ENCODE measurements at regions not wholly inside any gene's neighbourhood (a gene's known extent, or its start where the extent isn't known, plus 50 kb on each side); places are given as distances from the start of the nearest gene placed in this dataset.

GRCh38 chr1:209519786-209520185 lies 63.7 kb upstream of the CAMK1G start:
- Histone ChIP-seq H3K18ac (ENCODE audit: low read depth in 1 of 2, low read length in 2 of 2) (no peak overlapping the region), H2AFZ (ENCODE audit: low read depth, low read length) (no peak overlapping the region), H2BK120ac (ENCODE audit: low read depth, low read length) (no peak overlapping the region), H3K27ac (ENCODE audit: low read length, poor library complexity, severe bottlenecking) (no peak overlapping the region), H2BK15ac (ENCODE audit: low read depth, poor library complexity, severe bottlenecking) (no peak overlapping the region), H3K4me2 (ENCODE audit: low read length, poor library complexity, severe bottlenecking) (no peak overlapping the region), H4K8ac (ENCODE audit: low read length) (no peak overlapping the region), H3K23ac (ENCODE audit: low read length in 2 of 2) (no peak overlapping the region), H3K36me3 (ENCODE audit: control insufficient read depth in 1 of 2, insufficient read depth in 2 of 2, low read depth in 1 of 2, low read length in 2 of 2) (no peaks in the 10 kb centered on the region), H3K79me1 (replicated peaks; ENCODE audit: low read length, poor library complexity, severe bottlenecking) (no peaks in the 10 kb centered on the region), H3K14ac (ENCODE audit: low read length in 2 of 2) (no peak overlapping the region), H3K27me3 (ENCODE audit: control insufficient read depth in 1 of 2, insufficient read depth in 1 of 2, low read length in 2 of 2) (peaks cover 12 to 58% of the 10 kb centered on the region in 2 experiments), H3K9me3 (ENCODE audit: control insufficient read depth, low read length) (peaks cover 5% of the 10 kb centered on the region), H3K4ac (ENCODE audit: low read depth in 1 of 2, low read length in 2 of 2) (no peak overlapping the region), H2AK5ac (ENCODE audit: low read length, severe bottlenecking) (no peak overlapping the region), H3K4me1 (ENCODE audit: control insufficient read depth, insufficient read depth, low read depth, low read length) (no peaks in the 10 kb centered on the region), H2BK12ac (ENCODE audit: low read length in 2 of 2) (no peak overlapping the region), H2BK5ac (ENCODE audit: low read depth, low read length, poor library complexity, severe bottlenecking) (no peak overlapping the region), H3K4me3 (ENCODE audit: insufficient read depth in 1 of 2, low read depth in 1 of 2, low read length in 2 of 2) (no peak overlapping the region), H4K91ac (ENCODE audit: low read length) (no peak overlapping the region), H3K9ac (ENCODE audit: low read length) (no peak overlapping the region)
- no peak for DNase-seq
- 77% methylated on average over 4 of the region's 4 CpGs for WGBS

DNA sequence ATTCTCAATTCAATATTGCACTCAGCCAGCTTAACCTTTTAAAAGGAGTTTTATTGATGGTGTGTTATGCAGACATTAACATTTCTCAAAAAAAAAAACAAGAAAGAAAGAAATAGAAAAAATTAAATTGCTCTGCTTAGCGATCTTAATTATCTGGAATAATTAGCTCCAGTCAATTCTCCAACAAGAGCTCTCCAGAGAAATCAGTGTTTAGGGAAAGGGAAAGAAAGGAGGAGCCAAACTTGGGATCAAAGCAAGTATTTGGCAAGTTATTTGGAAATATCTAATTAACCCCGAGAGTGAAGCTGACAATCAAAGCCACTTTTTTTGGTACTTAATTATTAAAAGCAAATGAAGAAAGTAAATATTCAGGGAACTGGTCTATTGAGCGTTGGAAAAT lies 60.7 kb upstream of the CAMK1G start:
- H2AFZ ChIP-seq (ENCODE audit: low read depth, low read length), result no peak overlapping the region

DNA sequence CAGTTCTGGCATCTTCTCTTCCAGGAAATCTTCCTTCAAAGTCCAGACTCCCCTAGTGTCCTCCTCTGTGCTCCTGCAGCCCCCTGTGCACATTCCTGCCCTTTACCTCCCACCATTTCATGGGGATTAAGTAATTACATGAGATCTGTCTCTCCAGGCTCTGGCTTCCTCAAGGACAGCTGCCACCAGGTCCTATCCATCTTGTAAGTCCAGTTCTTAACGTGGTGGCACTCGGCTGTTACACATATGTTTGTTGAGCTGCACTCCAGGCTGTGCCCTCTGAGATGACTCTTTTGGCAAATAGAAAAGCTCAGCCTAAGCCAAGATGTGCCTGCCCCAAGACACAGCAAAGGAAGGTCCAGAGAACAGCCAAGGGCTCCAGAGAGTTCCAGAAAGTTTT lies 57.4 kb upstream of the CAMK1G start:
- Histone ChIP-seq H3K9me3 (ENCODE audit: control insufficient read depth, low read length) (no peaks in the 10 kb centered on the region), H2BK5ac (ENCODE audit: low read depth, low read length, poor library complexity, severe bottlenecking) (no peak overlapping the region), H4K91ac (ENCODE audit: low read length) (no peak overlapping the region), H3K4me1 (ENCODE audit: control insufficient read depth, insufficient read depth, low read depth, low read length) (peaks cover 9% of the 10 kb centered on the region), H3K14ac (ENCODE audit: low read length in 2 of 2) (no peak overlapping the region), H3K36me3 (ENCODE audit: control insufficient read depth in 1 of 2, insufficient read depth in 2 of 2, low read depth in 1 of 2, low read length in 2 of 2) (no peaks in the 10 kb centered on the region), H3K27me3 (ENCODE audit: control insufficient read depth in 1 of 2, insufficient read depth in 1 of 2, low read length in 2 of 2) (peaks cover 4 to 46% of the 10 kb centered on the region in 2 experiments), H2AK5ac (ENCODE audit: low read length, severe bottlenecking) (no peak overlapping the region), H3K4me3 (ENCODE audit: insufficient read depth in 1 of 2, low read depth in 1 of 2, low read length in 2 of 2) (no peak overlapping the region), H3K79me1 (replicated peaks; ENCODE audit: low read length, poor library complexity, severe bottlenecking) (no peaks in the 10 kb centered on the region), H3K27ac (ENCODE audit: low read length, poor library complexity, severe bottlenecking) (no peak overlapping the region), H2BK15ac (ENCODE audit: low read depth, poor library complexity, severe bottlenecking) (no peak overlapping the region), H3K23ac (ENCODE audit: low read length in 2 of 2) (no peak overlapping the region), H2BK120ac (ENCODE audit: low read depth, low read length) (no peak overlapping the region), H2AFZ (ENCODE audit: low read depth, low read length) (no peak overlapping the region), H3K9ac (ENCODE audit: low read length) (no peak overlapping the region), H3K4me2 (ENCODE audit: low read length, poor library complexity, severe bottlenecking) (no peak overlapping the region), H3K4ac (ENCODE audit: low read depth in 1 of 2, low read length in 2 of 2) (no peak overlapping the region), H4K8ac (ENCODE audit: low read length) (no peak overlapping the region), H2BK12ac (ENCODE audit: low read length in 2 of 2) (no peak overlapping the region), H3K18ac (ENCODE audit: low read depth in 1 of 2, low read length in 2 of 2) (no peak overlapping the region)
- whole genome bisulfite sequencing, result 86% methylated on average over 2 of the region's 2 CpGs
- no peak for DNase-seq

More for the DNA sequence above, 60.7 kb upstream of the CAMK1G start:
- no peak overlapping the region for H3K18ac ChIP-seq (ENCODE audit: low read depth in 1 of 2, low read length in 2 of 2)
- H4K91ac ChIP-seq (ENCODE audit: low read length), result no peak overlapping the region
- H3K9ac ChIP-seq (ENCODE audit: low read length), result no peak overlapping the region
- no peak overlapping the region for H3K4me3 ChIP-seq (ENCODE audit: insufficient read depth in 1 of 2, low read depth in 1 of 2, low read length in 2 of 2)
- H3K36me3 ChIP-seq (ENCODE audit: control insufficient read depth in 1 of 2, insufficient read depth in 2 of 2, low read depth in 1 of 2, low read length in 2 of 2), result no peaks in the 10 kb centered on the region
- no peak overlapping the region for H4K8ac ChIP-seq (ENCODE audit: low read length)
- peaks cover 5% of the 10 kb centered on the region for H3K9me3 ChIP-seq (ENCODE audit: control insufficient read depth, low read length)
- H3K27me3 ChIP-seq (ENCODE audit: control insufficient read depth in 1 of 2, insufficient read depth in 1 of 2, low read length in 2 of 2), result peaks cover 0 to 44% of the 10 kb centered on the region in 2 experiments
- H2BK120ac ChIP-seq (ENCODE audit: low read depth, low read length), result no peak overlapping the region
- H2BK15ac ChIP-seq (ENCODE audit: low read depth, poor library complexity, severe bottlenecking), result no peak overlapping the region
- no peaks in the 10 kb centered on the region for H3K79me1 ChIP-seq (replicated peaks; ENCODE audit: low read length, poor library complexity, severe bottlenecking)
- H3K14ac ChIP-seq (ENCODE audit: low read length in 2 of 2), result no peak overlapping the region
- WGBS, result 95% methylated on average over 1 of the region's 3 CpGs
- H2BK5ac ChIP-seq (ENCODE audit: low read depth, low read length, poor library complexity, severe bottlenecking), result no peak overlapping the region
- peaks cover 1% of the 10 kb centered on the region for H3K4me1 ChIP-seq (ENCODE audit: control insufficient read depth, insufficient read depth, low read depth, low read length)
- no peak overlapping the region for H3K4ac ChIP-seq (ENCODE audit: low read depth in 1 of 2, low read length in 2 of 2)
- DNase-seq, result no peak
- no peak overlapping the region for H3K27ac ChIP-seq (ENCODE audit: low read length, poor library complexity, severe bottlenecking)
- no peak overlapping the region for H2AK5ac ChIP-seq (ENCODE audit: low read length, severe bottlenecking)
- no peak overlapping the region for H2BK12ac ChIP-seq (ENCODE audit: low read length in 2 of 2)
- H3K4me2 ChIP-seq (ENCODE audit: low read length, poor library complexity, severe bottlenecking), result no peak overlapping the region
- H3K23ac ChIP-seq (ENCODE audit: low read length in 2 of 2), result no peak overlapping the region

DNA sequence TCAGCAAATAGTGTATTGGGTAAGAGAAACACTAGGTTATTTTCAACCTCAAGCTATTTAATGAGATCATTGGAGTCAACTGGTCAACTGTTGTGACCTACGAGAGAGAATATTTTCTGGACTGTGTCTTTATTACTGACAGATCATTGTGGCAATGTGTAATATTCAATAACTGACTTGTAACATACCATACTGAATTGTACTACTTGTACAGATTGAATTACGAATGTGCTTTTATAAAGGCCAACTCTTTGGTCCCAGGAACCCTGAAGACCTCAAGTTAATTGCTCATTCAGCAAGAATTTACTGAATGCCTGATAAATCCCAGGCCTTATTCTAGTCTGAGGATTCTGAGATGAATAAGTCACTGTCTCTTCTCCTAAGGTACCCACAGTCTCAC lies 56.1 kb upstream of the CAMK1G start:
- H3K4me3 ChIP-seq (ENCODE audit: insufficient read depth in 1 of 2, low read depth in 1 of 2, low read length in 2 of 2), result no peak overlapping the region
- no peak overlapping the region for H3K23ac ChIP-seq (ENCODE audit: low read length in 2 of 2)
- no peaks in the 10 kb centered on the region for H3K79me1 ChIP-seq (replicated peaks; ENCODE audit: low read length, poor library complexity, severe bottlenecking)
- H3K4ac ChIP-seq (ENCODE audit: low read depth in 1 of 2, low read length in 2 of 2), result no peak overlapping the region
- 53% methylated on average over 1 of the region's 2 CpGs for WGBS
- no peak overlapping the region for H3K9ac ChIP-seq (ENCODE audit: low read length)
- no peak overlapping the region for H2AK5ac ChIP-seq (ENCODE audit: low read length, severe bottlenecking)
- H3K18ac ChIP-seq (ENCODE audit: low read depth in 1 of 2, low read length in 2 of 2), result no peak overlapping the region
- no peak overlapping the region for H2AFZ ChIP-seq (ENCODE audit: low read depth, low read length)
- no peak overlapping the region for H2BK12ac ChIP-seq (ENCODE audit: low read length in 2 of 2)
- H3K27ac ChIP-seq (ENCODE audit: low read length, poor library complexity, severe bottlenecking), result peak overlapping the region; percentile 83
- H4K8ac ChIP-seq (ENCODE audit: low read length), result no peak overlapping the region
- no peak overlapping the region for H2BK5ac ChIP-seq (ENCODE audit: low read depth, low read length, poor library complexity, severe bottlenecking)
- peaks cover 9% of the 10 kb centered on the region for H3K4me1 ChIP-seq (ENCODE audit: control insufficient read depth, insufficient read depth, low read depth, low read length)
- peak; percentile 18 for DNase-seq
- H3K36me3 ChIP-seq (ENCODE audit: control insufficient read depth in 1 of 2, insufficient read depth in 2 of 2, low read depth in 1 of 2, low read length in 2 of 2), result no peaks in the 10 kb centered on the region
- H3K4me2 ChIP-seq (ENCODE audit: low read length, poor library complexity, severe bottlenecking), result no peak overlapping the region
- no peaks in the 10 kb centered on the region for H3K9me3 ChIP-seq (ENCODE audit: control insufficient read depth, low read length)
- no peak overlapping the region for H2BK120ac ChIP-seq (ENCODE audit: low read depth, low read length)
- H3K14ac ChIP-seq (ENCODE audit: low read length in 2 of 2), result no peak overlapping the region
- no peak overlapping the region for H2BK15ac ChIP-seq (ENCODE audit: low read depth, poor library complexity, severe bottlenecking)
- peaks cover 4 to 51% of the 10 kb centered on the region in 2 experiments for H3K27me3 ChIP-seq (ENCODE audit: control insufficient read depth in 1 of 2, insufficient read depth in 1 of 2, low read length in 2 of 2)
- H4K91ac ChIP-seq (ENCODE audit: low read length), result no peak overlapping the region

Data from mesenchymal stem cell (in vitro differentiated cells and primary cell).